ENCODE measurements at regions not wholly inside any gene's neighbourhood (a gene's known extent, or its start where the extent isn't known, plus 50 kb on each side); places are given as distances from the start of the nearest gene placed in this dataset.

- TF ChIP-seq CTCF (conservative IDR thresholded peaks at IDR 0.05; ENCODE audit: low read depth, low read length) (no peak), EZH2phosphoT487 (IDR thresholded peaks at IDR 0.05; ENCODE audit: borderline replicate concordance, low read length) (no peak)
Measured at GRCh38 chr16:52707676-52708337, 160.9 kb upstream of the TOX3 start.

All from PC-3 (cell line).